PC-9 (cell line): ENCODE measurements at regions not wholly inside any gene's neighbourhood (a gene's known extent, or its start where the extent isn't known, plus 50 kb on each side); places are given as distances from the start of the nearest gene placed in this dataset.

Source experiments
- BruUV-seq: library from RNA; stranded (reverse); fragments of 400-500 nt; replicated peaks from 2 replicates; lab custom pipeline; 2021; lab: Mats Ljungman, UMichigan
- CTCF ChIA-PET: fragments of 300-600 bp; sonication (Branson Sonifier 250); formaldehyde crosslinking; loops from one replicate; lab custom pipeline; 2022; ENCODE audit warnings: antibody characterized with exemption; lab: Charles Lee
- POLR2A ChIA-PET: fragments of 300-600 bp; sonication (Branson Sonifier 250); formaldehyde crosslinking; loops from one replicate; lab custom pipeline; 2022; ENCODE audit warnings: antibody characterized with exemption; ENCODE audit not compliant: unreplicated experiment; lab: Charles Lee
- DNase-seq, 2 experiments: peaks; one replicate each; pipeline versions ENCODE4 v3.0.0 to v3.0.0-alpha.2; 2015 to 2022; ENCODE audit warnings: mixed read lengths in 1 of 2
- H2AFZ ChIP-seq: fragments of 200-600 bp; sonication (generic); 2 replicates; pipeline ENCODE4 v1.8.1; 2017; ENCODE audit warnings: antibody characterized with exemption
- H3F3A ChIP-seq: fragments of 200-600 bp; sonication (generic); 2 replicates; pipeline ENCODE4 v1.8.1; 2017; ENCODE audit warnings: antibody characterized with exemption, mild to moderate bottlenecking, low read depth; ENCODE audit not compliant: insufficient read depth
- H3K27ac ChIP-seq: fragments of 200-600 bp; sonication (generic); 2 replicates; pipeline ENCODE4 v1.6.1; 2016; ENCODE audit warnings: mixed run types
- H3K27me3 ChIP-seq: fragments of 200-600 bp; sonication (generic); 2 replicates; pipeline ENCODE4 v1.6.1; 2016; ENCODE audit warnings: low read depth, mixed run types; ENCODE audit not compliant: insufficient read depth
- H3K36me3 ChIP-seq: fragments of 200-600 bp; sonication (generic); 2 replicates; pipeline ENCODE4 v1.6.1; 2016; ENCODE audit warnings: low read depth, mixed run types
- H3K4me1 ChIP-seq: fragments of 200-600 bp; sonication (generic); replicated peaks from 2 replicates; pipeline ENCODE4 v1.6.1; 2016; ENCODE audit warnings: mixed run types; ENCODE audit not compliant: insufficient read depth
- H3K4me2 ChIP-seq: fragments of 200-600 bp; sonication (generic); 2 replicates; pipeline ENCODE4 v1.6.1; 2017; ENCODE audit warnings: mixed run types
- H3K4me3 ChIP-seq: fragments of 200-600 bp; sonication (generic); 2 replicates; pipeline ENCODE4 v1.6.1; 2016; ENCODE audit warnings: mixed run types
- H3K79me2 ChIP-seq: fragments of 200-600 bp; sonication (generic); 2 replicates; pipeline ENCODE4 v1.6.1; 2017; ENCODE audit warnings: low read depth, mixed run types
- H3K9me2 ChIP-seq: fragments of 200-600 bp; sonication (generic); 2 replicates; pipeline ENCODE4 v1.8.1; 2017; ENCODE audit warnings: mild to moderate bottlenecking; ENCODE audit not compliant: insufficient read depth
- H3K9me3 ChIP-seq: fragments of 200-600 bp; sonication (generic); 2 replicates; pipeline ENCODE4 v1.8.1; 2016; ENCODE audit warnings: low read depth; ENCODE audit not compliant: insufficient read depth
- H4K20me1 ChIP-seq: fragments of 200-600 bp; sonication (generic); 2 replicates; pipeline ENCODE4 v1.8.1; 2017; ENCODE audit not compliant: insufficient read depth
- CTCF ChIP-seq: fragments of 200-600 bp; sonication (generic); conservative IDR thresholded peaks from 2 replicates; pipeline ENCODE4 v1.6.1; 2017; ENCODE audit warnings: mixed run types, antibody characterized with exemption, mild to moderate bottlenecking, moderate library complexity
- EZH2 ChIP-seq: fragments of 200-600 bp; sonication (generic); IDR thresholded peaks from 2 replicates; pipeline ENCODE4 v1.8.0; 2017; ENCODE audit warnings: antibody characterized with exemption, low read depth
- intact Hi-C: fragments of 100-400 bp; cut with micrococcal nuclease; formaldehyde crosslinking; loops from one replicate; pipeline ENCODE4 v1.10.0; 2022; ENCODE audit not compliant: unreplicated experiment

GRCh38 chr22:48929276-48929790 lies 898.3 kb downstream of the BRD1 start:
- H3K27ac ChIP-seq: no peak overlapping the region
- DNase-seq: no peak
- H3K9me3 ChIP-seq: no peaks in the 10 kb centered on the region
- POLR2A ChIA-PET: no interaction called here
- no peak overlapping the region for H2AFZ ChIP-seq
- no peak overlapping the region for H3K4me3 ChIP-seq
- no peaks in the 10 kb centered on the region for H3K79me2 ChIP-seq
- no peaks in the 10 kb centered on the region for H3K4me1 ChIP-seq
- H3K4me2 ChIP-seq: no peak overlapping the region
- H3K9me2 ChIP-seq: no peaks in the 10 kb centered on the region
- H3K36me3 ChIP-seq: no peaks in the 10 kb centered on the region
- no peak for TF ChIP-seq EZH2
- TF ChIP-seq CTCF: no peak
- intact Hi-C loops: no loop called here
- CTCF ChIA-PET: no interaction called here
- H4K20me1 ChIP-seq: no peaks in the 10 kb centered on the region
- H3K27me3 ChIP-seq: peaks cover 65% of the 10 kb centered on the region
- H3F3A ChIP-seq: no peaks in the 10 kb centered on the region
- no TSS peak for BruUV-seq

GRCh38 chr22:48927591-48927990 lies 900.1 kb downstream of the BRD1 start:
- Histone ChIP-seq H4K20me1 (no peaks in the 10 kb centered on the region), H3F3A (no peaks in the 10 kb centered on the region), H3K9me3 (no peaks in the 10 kb centered on the region), H2AFZ (no peak overlapping the region), H3K9me2 (no peaks in the 10 kb centered on the region), H3K4me3 (no peak overlapping the region), H3K27me3 (peaks cover 81% of the 10 kb centered on the region), H3K4me1 (no peaks in the 10 kb centered on the region), H3K4me2 (no peak overlapping the region), H3K79me2 (no peaks in the 10 kb centered on the region), H3K36me3 (no peaks in the 10 kb centered on the region), H3K27ac (no peak overlapping the region)
- no peak for TF ChIP-seq CTCF
- TF ChIP-seq EZH2: no peak
- BruUV-seq: no TSS peak
- DNase-seq: no peak
- CTCF ChIA-PET: no interaction called here
- intact Hi-C loops: no loop called here
- POLR2A ChIA-PET: no interaction called here

- Histone ChIP-seq H2AFZ (no peak overlapping the region), H4K20me1 (no peaks in the 10 kb centered on the region), H3K4me2 (no peak overlapping the region), H3K27me3 (peaks cover 90% of the 10 kb centered on the region), H3K4me1 (no peaks in the 10 kb centered on the region), H3K27ac (no peak overlapping the region), H3K9me3 (no peaks in the 10 kb centered on the region), H3K9me2 (no peaks in the 10 kb centered on the region), H3K79me2 (no peaks in the 10 kb centered on the region), H3K4me3 (no peak overlapping the region), H3K36me3 (no peaks in the 10 kb centered on the region), H3F3A (no peaks in the 10 kb centered on the region)
- intact Hi-C loops: no loop called here
- POLR2A ChIA-PET: no interaction called here
- no peak for DNase-seq
- TF ChIP-seq EZH2 (no peak), CTCF (no peak)
- CTCF ChIA-PET: no interaction called here
- BruUV-seq: no TSS peak
Measured at GRCh38 chr22:48926643-48927042, 901.0 kb downstream of the BRD1 start.
